RWPE1 (cell line): ENCODE measurements at regions not wholly inside any gene's neighbourhood (a gene's known extent, or its start where the extent isn't known, plus 50 kb on each side); places are given as distances from the start of the nearest gene placed in this dataset.
"Not testable (repeated sequence)": the region's sequence is repeated elsewhere in the genome, so short reads cannot be mapped to it uniquely, and the experiment has no call there.

Experiments used
- CTCF ChIA-PET: fragments of 350-600 bp; sonication (Branson Sonifier 250); formaldehyde crosslinking; extraction: SDS; loops from one replicate; lab custom pipeline; 2021; lab: Yijun Ruan, JAX
- POLR2A ChIA-PET: fragments of 400-600 bp; formaldehyde crosslinking; extraction: SDS; loops from one replicate; lab custom pipeline; 2020; ENCODE audit warnings: antibody characterized with exemption; ENCODE audit not compliant: low non-redundant PET; lab: Yijun Ruan, JAX
- DNase-seq: peaks from one replicate; pipeline ENCODE4 v3.0.0; 2012; ENCODE audit warnings: low spot score
- H3K27ac ChIP-seq: fragments of 450-650 bp; 2 replicates; pipeline ENCODE4 v1.5.1; 2017
- CTCF ChIP-seq: fragments of 450-650 bp; conservative IDR thresholded peaks from 2 replicates; pipeline ENCODE4 v1.5.1; 2017; ENCODE audit warnings: low read depth, mild to moderate bottlenecking

GRCh38 chr1:4071653-4072052, 171.6 kb upstream of the C1orf174 start:
- no peak for TF ChIP-seq CTCF
- ChIA-PET CTCF (no interaction called here), POLR2A (no interaction called here)
- DNase-seq, result no peak
- no peak overlapping the region for H3K27ac ChIP-seq

GRCh38 chr1:4072481-4073153, 172.5 kb upstream of the C1orf174 start:
- POLR2A ChIA-PET, result no interaction called here
- DNase-seq, result no peak
- no peak for TF ChIP-seq CTCF
- CTCF ChIA-PET, result interaction anchor here (0.5 kb wide), 1 partner anchor 131 kb away, joined by 3 read pairs; no protein-coding TSS in a partner anchor
- no peak overlapping the region for H3K27ac ChIP-seq

- no peak overlapping the region for H3K27ac ChIP-seq
- DNase-seq, result no peak
- POLR2A ChIA-PET, result no interaction called here
- CTCF ChIA-PET, result no interaction called here
- no peak for TF ChIP-seq CTCF
These were observed 175.6 kb upstream of the C1orf174 start for GRCh38 chr1:4075436-4076225.

GRCh38 chr1:4076346-4076745, 176.3 kb upstream of the C1orf174 start:
- no peak for TF ChIP-seq CTCF
- ChIA-PET CTCF (no interaction called here), POLR2A (no interaction called here)
- no peak overlapping the region for H3K27ac ChIP-seq
- no peak for DNase-seq

- CTCF ChIA-PET, H3K27ac ChIP-seq, DNase-seq, POLR2A ChIA-PET: not testable (repeated sequence)
These were observed 178.3 kb upstream of the C1orf174 start for GRCh38 chr1:4078091-4078962.

- ChIA-PET CTCF (no interaction called here), POLR2A (no interaction called here)
- DNase-seq, result no peak
- no peak for TF ChIP-seq CTCF
- H3K27ac ChIP-seq, result no peak overlapping the region
These were observed 179.7 kb upstream of the C1orf174 start for GRCh38 chr1:4079815-4080214.
